Endothelial cell of umbilical vein (primary cell): ENCODE measurements at regions not wholly inside any gene's neighbourhood (a gene's known extent, or its start where the extent isn't known, plus 50 kb on each side); places are given as distances from the start of the nearest gene placed in this dataset.

ENCODE experiments used
- BruUV-seq: library from RNA; stranded (reverse); fragments of 400-500 nt; replicated peaks from 2 replicates; lab custom pipeline; 2021; lab: Mats Ljungman, UMichigan
- CTCF ChIA-PET: fragments of 300-600, 350-600 bp; sonication (Branson Sonifier 250); formaldehyde crosslinking; loops from one replicate; lab custom pipeline; 2021; ENCODE audit warnings: antibody characterized with exemption, inconsistent platforms; lab: Charles Lee
- POLR2A ChIA-PET: fragments of 300-600, 350-600 bp; sonication (Branson Sonifier 250); formaldehyde crosslinking; loops from one replicate; lab custom pipeline; 2021; ENCODE audit warnings: antibody characterized with exemption, inconsistent platforms; lab: Charles Lee
- DNase-seq: peaks from one replicate; pipeline ENCODE4 v3.0.0-alpha.2; 2011; ENCODE audit warnings: low read depth, low spot score
- FAIRE-seq: peaks from 2 replicates; lab custom pipeline; 2011; peaks lifted over from hg19 to GRCh38; lab: Jason Lieb, UNC
- H2AFZ ChIP-seq: 2 replicates; pipeline ENCODE4 v1.6.0; 2012; ENCODE audit warnings: low read depth, low read length, control low read depth, inconsistent platforms
- H3K27ac ChIP-seq: 2 replicates; pipeline ENCODE4 v1.5.1; 2011; ENCODE audit warnings: low read depth, mild to moderate bottlenecking, control low read depth, low read length, moderate library complexity; ENCODE audit not compliant: insufficient read depth
- H3K27me3 ChIP-seq, 2 experiments: 2 replicates each; pipeline versions ENCODE4 v1.6.0 to v1.6.1; 2011; ENCODE audit warnings: low read length in 2 of 2, mixed read lengths in 1 of 2; ENCODE audit not compliant: control insufficient read depth in 2 of 2, insufficient read depth in 2 of 2
- H3K36me3 ChIP-seq, 2 experiments: 2 replicates in 1 of 2; 3 replicates in 1 of 2; pipeline ENCODE4 v1.5.1; 2011; ENCODE audit warnings: low read length in 2 of 2, mild to moderate bottlenecking in 1 of 2, moderate library complexity in 1 of 2; ENCODE audit not compliant: control insufficient read depth in 2 of 2, insufficient read depth in 2 of 2; ENCODE audit errors: extremely low read depth in 1 of 2
- H3K4me1 ChIP-seq: 3 replicates; pipeline ENCODE4 v1.5.1; 2011; ENCODE audit warnings: mild to moderate bottlenecking, low read length; ENCODE audit not compliant: control insufficient read depth, insufficient read depth; ENCODE audit errors: extremely low read depth
- H3K4me2 ChIP-seq: 2 replicates; pipeline ENCODE4 v1.6.1; 2011; ENCODE audit warnings: low read length, control low read depth, mixed read lengths; ENCODE audit not compliant: insufficient read depth
- H3K4me3 ChIP-seq, 3 experiments: fragments of 200-600 bp in 1 of 3; sonication (generic), shearing (Covaris generic) in 1 of 3; replicated peaks in 1 of 3; 2 replicates each; pipeline ENCODE4 v1.5.1; 2011 to 2016; ENCODE audit warnings: control low read depth in 3 of 3, low read length in 3 of 3, mild to moderate bottlenecking in 2 of 3, inconsistent platforms in 1 of 3, low read depth in 1 of 3, moderate library complexity in 1 of 3; ENCODE audit not compliant: insufficient read depth in 1 of 3
- H3K79me2 ChIP-seq: 2 replicates; pipeline ENCODE4 v1.6.0; 2012; ENCODE audit warnings: low read length, inconsistent platforms; ENCODE audit not compliant: control insufficient read depth, insufficient read depth
- H3K9ac ChIP-seq: replicated peaks from 2 replicates; pipeline ENCODE3; 2011; ENCODE audit warnings: low read length, control low read depth; ENCODE audit not compliant: insufficient read depth; ENCODE audit errors: extremely low read depth
- H3K9me1 ChIP-seq: replicated peaks from 3 replicates; pipeline ENCODE4 v1.6.0; 2011; ENCODE audit warnings: mild to moderate bottlenecking, low read length; ENCODE audit not compliant: control insufficient read depth, insufficient read depth; ENCODE audit errors: extremely low read depth
- H3K9me3 ChIP-seq: replicated peaks from 2 replicates; pipeline ENCODE4 v1.5.1; 2012; ENCODE audit warnings: low read length, inconsistent platforms; ENCODE audit not compliant: control insufficient read depth, insufficient read depth
- H4K20me1 ChIP-seq: replicated peaks from 2 replicates; pipeline ENCODE3; 2011; ENCODE audit warnings: mild to moderate bottlenecking, low read length; ENCODE audit not compliant: control insufficient read depth, insufficient read depth; ENCODE audit errors: extremely low read depth
- EZH2 ChIP-seq: IDR thresholded peaks from 2 replicates; pipeline ENCODE4 v1.6.1; 2012; ENCODE audit warnings: borderline replicate concordance, low read depth, mild to moderate bottlenecking, moderate library complexity, low read length, inconsistent platforms; ENCODE audit not compliant: severe bottlenecking
- FOS ChIP-seq: IDR thresholded peaks from 2 replicates; pipeline ENCODE4 v1.6.1; 2011; ENCODE audit warnings: mild to moderate bottlenecking, low read length, moderate library complexity, borderline replicate concordance; ENCODE audit not compliant: insufficient read depth
- GATA2 ChIP-seq: IDR thresholded peaks from 2 replicates; pipeline ENCODE4 v1.7.0; 2011; ENCODE audit warnings: low read depth, mild to moderate bottlenecking, moderate library complexity, mixed read lengths, low read length; ENCODE audit not compliant: insufficient read length, insufficient read depth
- JUN ChIP-seq: IDR thresholded peaks from 2 replicates; pipeline ENCODE4 v1.6.1; 2011; ENCODE audit warnings: borderline replicate concordance, low read depth; ENCODE audit not compliant: insufficient read length, insufficient read depth
- MYC ChIP-seq: IDR thresholded peaks from one replicate; pipeline ENCODE4 v1.6.1; 2011; ENCODE audit warnings: mild to moderate bottlenecking, low read depth, low read length
- POLR2A ChIP-seq: IDR thresholded peaks from 2 replicates; pipeline ENCODE4 v1.6.1; 2012; ENCODE audit warnings: low read depth, mild to moderate bottlenecking, control low read depth, low read length
- POLR2AphosphoS5 ChIP-seq: IDR thresholded peaks from 2 replicates; pipeline ENCODE4 v1.6.1; 2012; ENCODE audit warnings: low read depth, mild to moderate bottlenecking, control low read depth, low read length, moderate library complexity; ENCODE audit not compliant: insufficient read depth
- dilution Hi-C: fragments of 300-500 bp; cut with MboI; formaldehyde crosslinking; loops from one replicate; pipeline ENCODE4 v1.15.0; 2019; ENCODE audit warnings: low sequenced_read_pairs; ENCODE audit not compliant: extremely low pct_ligation_motif_present
- intact Hi-C: fragments of 100-400 bp; cut with micrococcal nuclease; formaldehyde crosslinking; loops from one replicate; pipeline ENCODE4 v1.10.0; 2022
- TF ChIP-seq, protein P1 (sequence below): IDR thresholded peaks from 2 replicates; pipeline ENCODE4 v1.6.1; 2011; ENCODE audit not compliant: insufficient read depth, insufficient read length
- TF ChIP-seq, protein P2 (sequence below), 2 donors: IDR thresholded peaks; 1 replicate in 1 of 2; 2 replicates in 1 of 2; pipeline ENCODE4 v1.5.1; 2011; ENCODE audit warnings: low read length in 2 of 2, mild to moderate bottlenecking in 2 of 2, moderate library complexity in 2 of 2, control low read depth in 1 of 2, inconsistent platforms in 1 of 2, low read depth in 1 of 2; ENCODE audit not compliant: insufficient read depth in 1 of 2; ENCODE audit errors: extremely low read depth in 1 of 2

DNA sequence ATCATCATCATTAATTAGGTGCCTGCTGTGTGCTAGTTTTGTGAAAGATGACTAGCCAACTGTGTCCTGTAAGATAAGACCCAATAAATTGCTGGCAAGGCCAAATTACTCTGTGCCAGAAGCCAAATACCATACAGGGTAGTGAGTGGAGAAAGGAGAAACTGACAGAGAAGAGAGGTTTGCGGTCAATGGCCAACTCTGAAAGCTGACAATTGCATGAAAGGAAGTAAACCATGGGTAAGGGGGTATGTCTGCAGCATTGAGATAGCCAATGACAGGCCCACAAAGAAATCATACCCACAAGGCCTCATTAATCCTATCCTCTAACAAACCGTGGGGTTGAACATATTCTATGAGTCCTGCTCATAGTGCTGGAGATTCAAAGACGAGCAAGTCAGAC is 236.6 kb upstream of the CCDC196 start:
- Histone ChIP-seq H3K9me1 (no peaks in the 10 kb centered on the region), H3K36me3 (no peaks in the 10 kb centered on the region), H3K4me1 (no peaks in the 10 kb centered on the region), H3K9me3 (no peaks in the 10 kb centered on the region), H3K4me2 (no peak overlapping the region), H2AFZ (no peak overlapping the region), H3K4me3 (no peak overlapping the region), H3K27ac (no peak overlapping the region), H3K9ac (no peak overlapping the region), H3K27me3 (no peaks in the 10 kb centered on the region), H4K20me1 (no peaks in the 10 kb centered on the region), H3K79me2 (no peaks in the 10 kb centered on the region)
- DNase-seq (no peak), FAIRE-seq (no peak)
- ChIA-PET CTCF (no interaction called here), POLR2A (no interaction called here)
- BruUV-seq = no TSS peak
- dilution Hi-C loops = no loop called here
- TF ChIP-seq POLR2AphosphoS5 (no peak), JUN (no peak), FOS (no peak), MYC (no peak), POLR2A (no peak), EZH2 (no peak), GATA2 (no peak)
- TF ChIP-seq, protein P1, sequence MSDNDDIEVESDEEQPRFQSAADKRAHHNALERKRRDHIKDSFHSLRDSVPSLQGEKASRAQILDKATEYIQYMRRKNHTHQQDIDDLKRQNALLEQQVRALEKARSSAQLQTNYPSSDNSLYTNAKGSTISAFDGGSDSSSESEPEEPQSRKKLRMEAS = no peak
- TF ChIP-seq, protein P2, sequence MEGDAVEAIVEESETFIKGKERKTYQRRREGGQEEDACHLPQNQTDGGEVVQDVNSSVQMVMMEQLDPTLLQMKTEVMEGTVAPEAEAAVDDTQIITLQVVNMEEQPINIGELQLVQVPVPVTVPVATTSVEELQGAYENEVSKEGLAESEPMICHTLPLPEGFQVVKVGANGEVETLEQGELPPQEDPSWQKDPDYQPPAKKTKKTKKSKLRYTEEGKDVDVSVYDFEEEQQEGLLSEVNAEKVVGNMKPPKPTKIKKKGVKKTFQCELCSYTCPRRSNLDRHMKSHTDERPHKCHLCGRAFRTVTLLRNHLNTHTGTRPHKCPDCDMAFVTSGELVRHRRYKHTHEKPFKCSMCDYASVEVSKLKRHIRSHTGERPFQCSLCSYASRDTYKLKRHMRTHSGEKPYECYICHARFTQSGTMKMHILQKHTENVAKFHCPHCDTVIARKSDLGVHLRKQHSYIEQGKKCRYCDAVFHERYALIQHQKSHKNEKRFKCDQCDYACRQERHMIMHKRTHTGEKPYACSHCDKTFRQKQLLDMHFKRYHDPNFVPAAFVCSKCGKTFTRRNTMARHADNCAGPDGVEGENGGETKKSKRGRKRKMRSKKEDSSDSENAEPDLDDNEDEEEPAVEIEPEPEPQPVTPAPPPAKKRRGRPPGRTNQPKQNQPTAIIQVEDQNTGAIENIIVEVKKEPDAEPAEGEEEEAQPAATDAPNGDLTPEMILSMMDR (IDR thresholded peaks at IDR 0.05; ENCODE audit: extremely low read depth in 1 of 2, insufficient read depth in 1 of 2, low read depth in 1 of 2, low read length in 2 of 2) = no peak
- intact Hi-C loops = no loop called here
